ENCODE measurements at regions not wholly inside any gene's neighbourhood (a gene's known extent, or its start where the extent isn't known, plus 50 kb on each side); places are given as distances from the start of the nearest gene placed in this dataset.

- H3K27ac ChIP-seq: no peak overlapping the region
- H3K4me3 ChIP-seq: no peak overlapping the region
- H3K4me2 ChIP-seq: no peak overlapping the region
- TF ChIP-seq EZH2 (IDR thresholded peaks at IDR 0.05; ENCODE audit: borderline replicate concordance) (no peak), CTCF (IDR thresholded peaks at IDR 0.05; ENCODE audit: poor library complexity) (peak; percentile 33)
- no peaks in the 10 kb centered on the region for H3K79me2 ChIP-seq
- 43% methylated on average over 2 of the region's 2 CpGs for WGBS (ENCODE audit: low lambda C conversion rate, missing lambda C conversion rate)
- no peak for DNase-seq (ENCODE audit: low spot score)
- H3K27me3 ChIP-seq: no peaks in the 10 kb centered on the region
- no peaks in the 10 kb centered on the region for H3K4me1 ChIP-seq (ENCODE audit: insufficient read depth)
- H3K36me3 ChIP-seq (replicated peaks; ENCODE audit: insufficient read depth, low read depth): no peaks in the 10 kb centered on the region
- H4K20me1 ChIP-seq (ENCODE audit: insufficient read depth, poor library complexity, severe bottlenecking): no peaks in the 10 kb centered on the region
- H3K9me3 ChIP-seq (ENCODE audit: low read depth): no peaks in the 10 kb centered on the region
- H2AFZ ChIP-seq: no peak overlapping the region
- no peaks in the 10 kb centered on the region for H3K9me2 ChIP-seq (replicated peaks; ENCODE audit: insufficient read depth)
Observed at GRCh38 chr9:71490810-71491209, 277.5 kb downstream of the CEMIP2 start.

GRCh38 chr9:71487061-71487460 is 281.3 kb downstream of the CEMIP2 start:
- Histone ChIP-seq H3K27ac (no peak overlapping the region), H3K4me2 (no peak overlapping the region), H3K79me2 (no peaks in the 10 kb centered on the region), H3K27me3 (no peaks in the 10 kb centered on the region), H3K9me3 (ENCODE audit: low read depth) (no peaks in the 10 kb centered on the region), H3K9me2 (replicated peaks; ENCODE audit: insufficient read depth) (no peaks in the 10 kb centered on the region), H3K4me3 (no peak overlapping the region), H4K20me1 (ENCODE audit: insufficient read depth, poor library complexity, severe bottlenecking) (no peaks in the 10 kb centered on the region), H3K36me3 (replicated peaks; ENCODE audit: insufficient read depth, low read depth) (no peaks in the 10 kb centered on the region), H3K4me1 (ENCODE audit: insufficient read depth) (no peaks in the 10 kb centered on the region), H2AFZ (no peak overlapping the region)
- TF ChIP-seq EZH2phosphoT487 (IDR thresholded peaks at IDR 0.05; ENCODE audit: low read depth, severe bottlenecking, unreplicated experiment): no peak
- no peak for TF ChIP-seq EZH2 (IDR thresholded peaks at IDR 0.05; ENCODE audit: borderline replicate concordance)
- TF ChIP-seq CTCF (IDR thresholded peaks at IDR 0.05; ENCODE audit: poor library complexity): no peak
- DNase-seq (ENCODE audit: low spot score): peak; percentile 6
- WGBS (ENCODE audit: low lambda C conversion rate, missing lambda C conversion rate): 18% methylated on average over 6 of the region's 6 CpGs

GRCh38 chr9:71485326-71485725 is 283.0 kb downstream of the CEMIP2 start:
- Histone ChIP-seq H3K27me3 (no peaks in the 10 kb centered on the region), H3K4me2 (no peak overlapping the region), H3K4me1 (ENCODE audit: insufficient read depth) (no peaks in the 10 kb centered on the region), H3K9me2 (replicated peaks; ENCODE audit: insufficient read depth) (no peaks in the 10 kb centered on the region), H3K79me2 (no peaks in the 10 kb centered on the region), H3K36me3 (replicated peaks; ENCODE audit: insufficient read depth, low read depth) (no peaks in the 10 kb centered on the region), H4K20me1 (ENCODE audit: insufficient read depth, poor library complexity, severe bottlenecking) (no peaks in the 10 kb centered on the region), H3K9me3 (ENCODE audit: low read depth) (no peaks in the 10 kb centered on the region), H2AFZ (no peak overlapping the region), H3K4me3 (no peak overlapping the region), H3K27ac (no peak overlapping the region)
- no peak for TF ChIP-seq CTCF (IDR thresholded peaks at IDR 0.05; ENCODE audit: poor library complexity)
- TF ChIP-seq EZH2phosphoT487 (IDR thresholded peaks at IDR 0.05; ENCODE audit: low read depth, severe bottlenecking, unreplicated experiment): no peak
- no peak for TF ChIP-seq EZH2 (IDR thresholded peaks at IDR 0.05; ENCODE audit: borderline replicate concordance)
- no peak for DNase-seq (ENCODE audit: low spot score)
- WGBS (ENCODE audit: low lambda C conversion rate, missing lambda C conversion rate): 85% methylated on average over 2 of the region's 2 CpGs

- WGBS (ENCODE audit: low lambda C conversion rate, missing lambda C conversion rate): 78% methylated on average over 4 of the region's 4 CpGs
- H2AFZ ChIP-seq: no peak overlapping the region
- TF ChIP-seq EZH2phosphoT487 (IDR thresholded peaks at IDR 0.05; ENCODE audit: low read depth, severe bottlenecking, unreplicated experiment) (no peak), CTCF (IDR thresholded peaks at IDR 0.05; ENCODE audit: poor library complexity) (no peak), EZH2 (IDR thresholded peaks at IDR 0.05; ENCODE audit: borderline replicate concordance) (no peak)
Observed at GRCh38 chr9:71483436-71483835, 284.9 kb downstream of the CEMIP2 start.

More at GRCh38 chr9:71483436-71483835, 284.9 kb downstream of the CEMIP2 start:
- no peaks in the 10 kb centered on the region for H3K36me3 ChIP-seq (replicated peaks; ENCODE audit: insufficient read depth, low read depth)
- H3K27me3 ChIP-seq: no peaks in the 10 kb centered on the region
- no peak overlapping the region for H3K4me2 ChIP-seq
- no peaks in the 10 kb centered on the region for H3K9me3 ChIP-seq (ENCODE audit: low read depth)
- H3K9me2 ChIP-seq (replicated peaks; ENCODE audit: insufficient read depth): no peaks in the 10 kb centered on the region
- H4K20me1 ChIP-seq (ENCODE audit: insufficient read depth, poor library complexity, severe bottlenecking): no peaks in the 10 kb centered on the region
- no peak for DNase-seq (ENCODE audit: low spot score)
- no peaks in the 10 kb centered on the region for H3K4me1 ChIP-seq (ENCODE audit: insufficient read depth)
- no peaks in the 10 kb centered on the region for H3K79me2 ChIP-seq
- H3K27ac ChIP-seq: no peak overlapping the region
- no peak overlapping the region for H3K4me3 ChIP-seq

Measured in hepatocyte (in vitro differentiated cells).